Daoy (cell line): ENCODE measurements at regions not wholly inside any gene's neighbourhood (a gene's known extent, or its start where the extent isn't known, plus 50 kb on each side); places are given as distances from the start of the nearest gene placed in this dataset.

Experiments
- DNase-seq: peaks from one replicate; pipeline ENCODE4 v3.0.0-alpha.2; 2015; ENCODE audit warnings: low read depth

DNA sequence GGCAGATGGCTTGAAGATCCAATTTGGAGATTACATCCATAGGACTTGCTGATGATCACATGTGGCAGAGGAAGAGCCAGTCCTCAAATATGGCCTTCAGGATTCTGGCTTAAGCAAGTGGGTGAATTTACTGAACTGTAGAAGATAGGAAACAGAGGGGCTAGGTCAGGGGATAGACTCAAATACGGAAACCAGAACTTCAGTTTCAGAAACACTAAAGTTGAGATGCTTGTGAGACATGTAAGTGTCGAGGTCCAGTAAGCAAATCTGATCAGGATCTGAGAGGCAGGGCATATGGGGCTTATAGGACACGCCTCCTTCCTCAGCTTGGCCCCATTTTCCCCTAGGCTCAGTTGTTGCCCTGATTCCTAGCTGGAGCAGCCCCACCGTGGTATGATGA, 107.7 kb downstream of the LBH start:
- DNase-seq = no peak

DNA sequence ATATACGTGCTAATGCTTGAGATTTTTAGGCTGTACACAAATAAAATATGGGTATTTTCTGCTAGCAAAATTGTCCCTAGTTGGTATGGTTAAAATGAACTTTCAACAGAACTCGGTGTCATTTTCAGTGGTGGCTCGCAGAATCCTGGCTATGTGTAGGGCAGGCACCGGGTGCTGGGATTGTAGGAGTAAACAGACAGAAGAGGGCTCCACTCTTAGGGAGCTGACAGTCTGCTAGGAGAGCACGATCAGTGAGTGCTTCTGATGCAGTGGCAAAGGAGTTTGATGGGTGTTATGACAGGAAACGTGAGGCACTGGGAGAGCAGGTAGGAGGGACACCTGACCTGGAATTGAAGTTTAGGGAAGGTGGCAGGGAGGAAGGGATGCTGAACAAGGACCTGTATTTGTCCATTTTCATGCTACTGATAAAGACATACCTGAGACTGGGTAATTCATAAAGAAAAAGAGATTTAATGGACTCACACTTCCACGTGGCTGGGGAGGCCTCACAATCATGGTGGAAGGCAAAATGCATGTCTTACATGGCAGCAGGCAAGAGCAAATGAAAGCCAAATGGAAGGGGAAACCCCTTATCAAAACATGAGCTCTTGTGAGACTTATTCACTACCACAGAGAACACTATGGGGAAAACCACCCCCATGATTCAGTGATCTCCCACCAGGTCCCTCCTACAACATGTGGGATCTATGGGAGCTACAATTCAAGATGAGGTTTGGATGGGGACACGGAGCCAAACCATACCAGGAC, 105.4 kb upstream of the LCLAT1 start:
- DNase-seq = no peak

DNA sequence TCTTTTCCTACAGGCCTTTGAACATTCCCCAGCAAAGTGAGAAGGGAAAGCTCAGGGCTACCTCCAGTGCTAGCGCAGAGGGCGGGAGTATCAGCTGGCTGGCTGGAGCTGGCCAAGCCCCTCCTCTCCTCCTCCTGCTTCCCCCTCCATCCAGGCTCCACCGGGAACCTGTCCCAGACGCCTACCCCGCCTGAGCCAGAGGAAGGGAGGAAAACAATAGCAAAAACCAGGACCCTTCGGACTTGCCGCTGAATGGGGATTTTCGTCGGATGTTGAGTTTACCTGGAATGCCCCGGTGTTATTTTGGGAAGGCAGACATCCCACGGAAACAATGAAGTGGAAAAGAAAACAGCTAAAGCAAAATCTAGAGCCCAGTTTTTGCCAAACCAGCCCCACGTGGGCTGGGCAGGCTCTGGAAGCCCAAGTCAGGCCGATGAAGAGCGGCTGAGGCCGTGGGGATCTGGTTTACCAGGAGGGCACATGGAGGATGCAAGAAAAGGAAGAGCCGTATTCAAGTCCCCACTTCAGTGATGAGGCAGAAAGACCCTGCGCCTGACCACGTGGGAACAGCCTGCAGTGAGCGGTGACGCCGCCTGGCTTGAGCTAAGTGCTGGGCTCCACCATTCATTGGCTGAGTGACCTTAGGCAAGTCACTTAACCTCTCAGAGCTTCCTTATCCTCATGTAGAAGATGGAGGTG, 100.4 kb upstream of the LCLAT1 start:
- DNase-seq = no peak

DNA sequence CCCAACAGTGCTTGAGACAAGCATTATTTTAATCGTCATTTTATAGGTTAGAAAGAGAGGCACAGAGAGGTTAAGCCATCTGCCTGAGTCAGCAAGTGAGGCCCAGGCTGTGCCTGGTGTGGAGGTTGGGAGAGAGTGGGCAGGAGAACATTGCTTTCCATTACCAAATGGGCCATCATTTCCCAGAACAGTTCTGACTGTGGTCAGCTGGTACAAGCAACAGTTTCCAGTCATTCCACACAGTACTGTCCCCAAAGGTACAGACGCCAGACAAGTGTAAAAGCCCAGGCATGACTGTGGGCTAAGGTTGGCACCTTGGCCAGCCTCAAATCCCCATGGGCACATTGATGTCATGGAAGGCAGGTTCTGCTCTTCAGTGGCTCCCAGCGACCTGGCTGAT, 98.2 kb upstream of the LCLAT1 start:
- no peak for DNase-seq

DNA sequence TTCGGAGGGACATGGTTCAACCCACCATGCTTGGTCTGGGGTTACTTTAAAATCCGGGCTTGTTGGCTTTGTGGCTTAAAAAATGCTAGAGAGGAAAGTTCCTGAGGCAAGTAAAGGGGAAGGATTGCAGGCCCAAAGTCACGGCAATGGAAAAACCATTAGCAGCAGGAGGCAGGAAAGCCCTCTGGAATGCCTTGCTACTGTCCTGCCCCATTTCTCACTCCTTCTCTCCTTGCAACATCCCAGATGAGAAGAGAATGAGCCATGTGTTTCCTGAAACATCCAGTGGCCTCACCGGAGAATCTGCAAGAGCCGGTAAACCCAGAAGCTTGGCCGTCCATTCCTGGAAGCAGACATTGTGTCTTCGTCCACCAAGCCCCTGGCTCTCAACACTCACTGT, 97.4 kb upstream of the LCLAT1 start:
- no peak for DNase-seq

DNA sequence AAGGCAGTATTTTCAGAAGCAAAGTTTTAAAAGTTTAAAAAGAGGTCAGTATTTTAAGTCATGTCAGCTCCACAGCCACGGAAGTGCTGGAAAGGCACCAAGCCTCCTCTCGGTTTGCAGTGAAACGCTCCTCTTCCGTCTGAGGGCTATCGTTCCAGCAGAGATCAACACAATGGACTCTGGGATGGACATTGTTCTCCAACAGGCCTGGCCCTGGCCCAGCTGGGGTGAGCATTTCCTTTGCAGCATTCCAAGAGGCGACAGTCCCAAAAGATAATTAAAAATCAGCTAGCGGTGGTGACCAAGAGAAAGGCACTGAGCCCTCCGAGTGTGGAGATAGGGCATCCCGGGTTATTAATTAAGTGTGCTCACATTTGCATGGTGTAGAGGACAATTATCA, 95.9 kb upstream of the LCLAT1 start:
- DNase-seq = no peak

DNA sequence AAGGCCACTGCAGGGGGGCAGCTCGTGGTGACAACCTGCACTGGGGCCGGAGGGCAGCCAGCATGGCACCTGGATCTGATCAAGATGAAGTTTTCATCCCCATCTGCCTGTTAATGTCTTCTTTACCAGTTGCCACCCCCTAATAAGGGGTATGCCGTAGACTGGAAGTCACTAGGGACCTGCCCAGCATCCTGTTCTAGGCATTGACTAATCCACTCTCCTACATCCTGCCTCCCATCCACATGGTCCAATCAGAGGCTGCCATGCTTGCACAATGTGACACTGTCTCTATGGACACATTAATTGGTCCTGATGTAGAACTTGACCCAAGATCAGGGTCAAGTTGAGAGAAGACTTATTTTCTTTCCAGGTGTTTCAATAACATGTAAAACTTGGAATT, 95.1 kb upstream of the LCLAT1 start:
- no peak for DNase-seq

DNA sequence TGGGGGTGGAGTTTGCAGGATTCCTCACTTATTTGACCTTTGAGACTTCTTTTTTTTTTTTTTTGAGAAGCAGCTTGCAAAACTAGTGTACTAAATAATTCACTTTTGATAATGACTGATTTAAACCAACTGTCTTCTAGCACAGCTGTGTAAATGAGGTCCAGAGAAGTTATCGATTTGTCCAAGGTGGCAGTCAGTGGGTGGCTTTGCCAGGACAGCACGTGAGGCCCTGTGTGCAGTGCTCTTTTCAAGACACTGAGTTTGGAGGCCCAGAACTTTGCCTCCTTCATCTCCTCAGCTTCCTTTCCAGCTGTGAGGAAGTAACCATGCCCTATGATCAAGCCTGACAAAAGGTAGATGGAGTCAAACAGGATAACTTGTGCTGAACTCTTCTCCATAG, 92.9 kb upstream of the LCLAT1 start:
- DNase-seq = no peak

DNA sequence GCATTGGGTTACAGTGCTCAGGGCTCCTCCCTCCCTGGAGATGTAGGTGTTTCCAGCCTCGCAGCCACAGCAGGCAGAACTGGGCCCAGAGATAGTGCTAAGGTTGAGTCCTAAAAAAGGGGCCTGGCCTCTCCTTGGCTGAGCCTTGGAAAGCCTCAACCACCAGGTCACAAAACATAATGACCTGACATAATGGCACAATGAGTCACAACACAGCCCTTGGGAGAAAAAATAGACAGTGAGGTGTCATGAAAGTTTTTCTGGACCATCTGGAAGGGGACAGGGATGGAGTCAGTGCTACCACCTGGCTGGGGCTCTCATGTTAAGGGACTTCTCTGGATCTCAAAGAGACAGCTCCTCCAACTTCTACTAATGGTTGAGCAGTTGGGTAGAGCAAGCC, 92.4 kb upstream of the LCLAT1 start:
- no peak for DNase-seq

DNA sequence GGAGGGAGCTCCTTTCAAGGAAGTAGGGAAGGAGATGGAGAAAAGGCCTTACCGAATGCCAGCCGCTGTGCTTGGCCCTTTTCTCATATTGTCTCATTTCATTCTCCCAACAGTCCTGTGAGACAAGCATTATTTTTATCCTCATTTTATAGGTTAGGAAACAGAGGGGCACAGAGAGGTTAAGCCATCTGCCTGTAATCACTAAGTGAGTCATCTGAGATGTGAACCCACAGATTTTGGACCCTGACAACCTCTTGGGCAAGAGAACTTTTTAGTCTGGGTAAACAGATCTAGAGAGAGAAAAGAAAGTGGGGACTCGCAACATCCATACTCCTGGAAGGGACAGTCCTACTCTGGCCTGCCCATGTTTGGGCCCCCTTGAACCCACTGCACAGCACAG, 91.7 kb upstream of the LCLAT1 start:
- DNase-seq = no peak

DNA sequence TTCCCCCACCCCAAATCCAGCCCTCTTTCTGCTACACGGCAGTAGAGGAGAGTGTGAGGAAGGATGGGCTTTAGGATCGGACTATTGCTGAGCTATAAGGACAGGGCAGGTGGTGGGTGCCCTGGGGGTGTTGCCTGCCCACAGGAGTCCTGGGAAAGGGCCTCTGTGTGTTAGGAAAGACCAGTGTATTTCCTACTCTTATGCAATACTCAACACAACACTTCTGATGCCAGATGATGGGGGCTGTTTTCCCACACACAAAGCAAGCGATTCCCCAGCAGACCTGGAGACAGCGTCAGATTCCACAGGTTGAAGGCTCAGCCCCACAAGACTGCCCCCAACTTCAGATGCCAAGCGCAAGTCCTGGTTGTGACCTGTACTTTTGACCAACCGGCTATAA, 91.0 kb upstream of the LCLAT1 start:
- no peak for DNase-seq

DNA sequence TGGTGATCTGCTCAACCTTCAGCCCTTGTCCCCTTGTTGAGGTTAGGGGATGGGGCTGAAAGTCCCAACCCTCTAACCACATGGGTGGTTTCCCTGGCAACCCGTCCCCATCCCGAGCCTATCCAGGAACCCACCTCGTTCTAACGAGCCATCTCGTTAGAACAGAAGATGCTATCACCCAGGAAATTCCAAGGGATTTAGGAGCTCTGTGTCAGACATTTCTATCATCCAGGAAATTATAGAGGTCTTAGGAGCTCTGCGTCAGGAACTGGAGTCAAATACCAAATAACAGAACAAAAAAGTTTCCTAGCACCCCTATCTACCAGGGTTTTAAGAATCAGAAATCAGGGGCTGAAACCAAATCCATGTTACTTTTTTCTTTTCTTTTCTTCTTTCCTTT, 90.3 kb upstream of the LCLAT1 start:
- DNase-seq = no peak

DNA sequence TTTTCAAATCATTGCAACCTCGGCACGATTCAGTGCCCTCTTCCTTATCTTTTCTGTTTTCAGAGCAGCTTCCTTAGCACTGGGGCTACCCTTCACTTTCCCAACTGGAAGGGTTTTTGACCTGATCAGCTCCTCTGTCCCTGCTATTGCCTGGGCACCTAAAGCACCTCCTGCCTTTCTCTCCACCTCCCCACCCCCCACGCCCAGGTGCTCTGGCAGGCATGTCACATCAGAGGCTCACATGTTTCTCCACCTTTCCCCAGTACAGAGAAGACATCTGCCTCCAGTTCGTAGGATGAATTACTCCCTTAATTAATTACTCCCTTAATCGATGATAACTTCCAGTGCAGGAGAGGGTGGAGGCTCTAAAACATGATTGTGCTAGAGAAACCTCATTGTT, 88.7 kb upstream of the LCLAT1 start:
- DNase-seq = no peak

DNA sequence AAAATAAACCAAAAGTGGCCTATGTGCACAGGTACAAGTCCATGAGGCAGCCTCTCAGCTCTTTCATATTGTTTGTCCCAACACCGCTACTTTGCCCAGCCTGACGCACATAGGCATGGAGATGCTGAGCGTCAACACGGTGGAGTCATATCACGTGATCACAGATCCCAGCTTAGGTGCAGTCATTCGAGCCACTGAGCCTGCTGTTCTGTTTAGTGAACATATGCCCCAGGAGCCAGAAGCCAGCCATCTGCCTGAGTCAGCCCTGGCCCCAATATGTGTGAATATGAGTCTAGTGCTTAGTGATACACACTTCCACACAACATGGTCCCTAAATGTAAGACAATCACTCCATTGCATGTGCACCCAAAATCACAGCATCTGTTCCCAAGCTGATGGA, 88.2 kb upstream of the LCLAT1 start:
- DNase-seq = no peak

DNA sequence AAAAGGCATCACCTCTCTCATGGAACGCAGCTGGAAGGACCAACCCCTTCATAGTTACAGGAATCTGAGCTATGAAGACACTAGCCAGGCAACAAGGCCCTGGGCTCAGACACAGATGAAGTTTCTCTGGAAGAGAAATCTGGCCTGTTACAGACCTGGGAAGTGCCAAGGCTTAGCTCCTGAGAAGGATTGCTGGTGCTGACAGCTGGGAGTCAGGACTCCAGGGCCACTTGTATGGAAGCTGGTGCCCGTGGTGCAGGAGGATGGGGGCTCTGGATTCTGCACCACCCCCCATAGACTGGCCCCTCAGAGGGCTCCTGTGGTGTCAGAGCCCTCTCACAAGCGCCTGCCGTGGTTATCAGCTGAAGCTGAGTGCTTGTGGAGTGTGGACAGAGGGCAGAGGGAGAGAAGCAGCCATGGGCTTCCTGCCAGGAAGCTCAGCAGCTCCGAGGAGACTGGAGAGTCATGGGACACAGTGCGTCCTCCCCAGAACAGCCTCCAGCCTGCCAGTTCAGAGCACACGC, 87.3 kb upstream of the LCLAT1 start:
- DNase-seq = no peak

DNA sequence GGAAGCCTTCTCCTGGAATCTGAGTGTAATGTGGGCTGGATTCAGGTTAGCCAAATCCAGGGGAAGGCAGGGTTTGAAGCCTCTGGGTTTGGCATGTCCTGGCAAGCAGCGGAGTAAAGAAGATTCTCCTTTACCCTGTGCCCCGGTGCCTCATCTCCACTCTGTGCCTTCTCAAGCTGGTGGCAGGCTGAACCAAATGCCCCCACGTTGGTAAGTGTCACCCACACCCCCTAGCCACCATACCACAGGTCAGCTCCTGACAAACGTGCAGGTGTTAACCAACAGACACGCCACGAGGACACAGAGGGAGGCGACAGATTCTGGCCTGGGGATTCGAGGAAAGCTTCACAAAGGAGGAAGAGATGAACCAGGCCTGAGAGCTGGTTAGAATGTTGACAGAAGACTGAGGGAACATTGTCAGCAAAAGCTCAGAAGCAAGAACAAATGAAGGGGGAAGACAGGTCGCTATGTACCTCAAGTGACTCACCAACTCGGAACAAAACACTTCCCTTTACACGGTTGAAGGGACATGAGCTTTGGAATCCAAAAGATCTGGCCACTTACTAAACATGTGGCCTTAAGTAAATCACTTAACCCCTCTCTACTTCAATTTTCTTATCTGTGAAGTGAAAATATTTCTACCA, 85.2 kb upstream of the LCLAT1 start:
- peak; percentile 81 for DNase-seq

DNA sequence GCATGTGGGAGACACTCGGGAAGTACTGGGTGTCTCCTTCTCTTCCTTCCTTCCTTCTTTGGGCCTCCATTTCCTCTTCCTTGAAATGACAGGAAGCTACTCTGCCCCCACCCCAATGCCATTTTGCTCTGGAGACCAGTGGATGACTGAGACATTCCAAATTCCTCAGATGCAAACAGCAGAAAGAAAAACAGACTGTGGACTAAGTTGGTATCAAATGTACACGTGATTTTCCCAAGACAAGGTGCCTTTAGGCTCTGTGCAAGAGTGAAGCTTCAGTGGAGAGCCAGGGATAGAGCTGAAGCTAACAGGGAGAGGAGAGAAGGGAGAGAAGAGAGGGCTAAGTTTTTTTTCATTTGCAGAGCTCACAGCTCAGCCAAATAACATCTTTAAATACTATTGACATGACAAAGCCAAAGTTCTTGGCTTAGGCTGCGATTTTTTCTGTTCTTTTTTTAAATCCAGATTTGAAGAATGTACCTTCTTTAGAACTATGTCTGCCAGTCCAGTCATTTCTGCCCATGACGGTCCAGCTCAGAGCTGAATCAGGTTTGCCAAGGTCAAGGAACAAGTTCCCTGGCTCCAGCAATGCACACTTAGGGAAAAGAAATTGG, 84.5 kb upstream of the LCLAT1 start:
- peak; percentile 88 for DNase-seq

DNA sequence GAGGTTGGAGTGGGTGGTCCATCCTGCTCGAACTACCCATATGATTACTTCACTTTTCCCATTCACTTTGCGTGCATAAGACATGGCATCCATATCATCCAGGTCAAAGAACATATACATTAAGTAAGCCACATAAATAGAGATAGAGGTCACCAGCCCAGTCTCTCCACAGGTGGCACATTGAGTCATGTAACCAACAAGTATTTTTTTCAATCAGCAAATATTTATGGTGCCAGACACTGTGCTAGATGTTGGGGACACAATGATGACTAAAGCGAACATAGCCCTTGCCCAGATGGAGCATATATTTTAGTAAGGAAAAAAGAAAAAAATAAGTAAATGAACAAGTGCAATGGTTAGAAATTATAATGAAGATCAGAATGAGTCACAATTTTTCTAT, 83.6 kb upstream of the LCLAT1 start:
- DNase-seq = peak; percentile 62

DNA sequence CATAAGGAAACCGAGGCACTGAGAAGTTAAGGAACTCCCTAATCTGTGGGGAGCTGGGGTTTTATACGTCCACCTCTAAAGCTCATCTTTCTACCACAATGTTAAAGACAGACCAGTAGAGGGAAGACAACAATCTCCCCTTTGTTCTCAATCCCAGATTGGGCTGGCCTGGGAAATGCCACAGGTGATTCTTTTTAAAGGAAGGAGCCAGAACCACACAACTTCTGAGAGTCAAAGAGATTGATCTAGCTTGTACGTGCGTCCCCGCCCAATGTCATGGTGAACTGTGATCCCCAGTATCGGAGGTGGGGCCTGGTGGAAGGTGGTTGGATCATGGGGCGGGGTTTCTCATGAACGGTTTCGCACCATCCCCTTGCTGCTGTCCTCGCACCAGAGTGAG, 81.8 kb upstream of the LCLAT1 start:
- no peak for DNase-seq

DNA sequence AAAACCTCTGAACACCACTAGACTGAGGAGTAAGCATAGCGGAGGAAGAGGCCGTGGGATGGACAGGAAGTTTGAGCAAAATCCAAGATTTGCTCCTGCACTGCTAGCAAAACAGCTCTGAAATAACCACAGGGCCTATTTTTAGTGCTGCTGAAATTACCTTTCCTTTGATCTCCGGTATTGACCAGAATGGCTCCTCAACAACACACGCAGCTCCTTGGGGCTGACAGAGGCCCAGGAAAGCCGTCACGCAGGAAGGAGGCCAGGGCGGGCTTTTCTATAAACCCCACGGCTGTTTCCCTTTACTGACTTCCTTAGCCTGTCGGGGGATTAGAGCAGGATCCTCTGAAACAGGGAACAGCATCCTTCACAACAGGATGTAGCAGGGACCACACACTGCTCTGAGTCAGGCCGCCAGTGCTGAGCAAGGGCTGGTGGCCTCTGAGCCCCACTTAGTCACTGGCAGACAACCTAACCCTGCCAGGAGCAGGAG, 80.8 kb upstream of the LCLAT1 start:
- peak; percentile 81 for DNase-seq

DNA sequence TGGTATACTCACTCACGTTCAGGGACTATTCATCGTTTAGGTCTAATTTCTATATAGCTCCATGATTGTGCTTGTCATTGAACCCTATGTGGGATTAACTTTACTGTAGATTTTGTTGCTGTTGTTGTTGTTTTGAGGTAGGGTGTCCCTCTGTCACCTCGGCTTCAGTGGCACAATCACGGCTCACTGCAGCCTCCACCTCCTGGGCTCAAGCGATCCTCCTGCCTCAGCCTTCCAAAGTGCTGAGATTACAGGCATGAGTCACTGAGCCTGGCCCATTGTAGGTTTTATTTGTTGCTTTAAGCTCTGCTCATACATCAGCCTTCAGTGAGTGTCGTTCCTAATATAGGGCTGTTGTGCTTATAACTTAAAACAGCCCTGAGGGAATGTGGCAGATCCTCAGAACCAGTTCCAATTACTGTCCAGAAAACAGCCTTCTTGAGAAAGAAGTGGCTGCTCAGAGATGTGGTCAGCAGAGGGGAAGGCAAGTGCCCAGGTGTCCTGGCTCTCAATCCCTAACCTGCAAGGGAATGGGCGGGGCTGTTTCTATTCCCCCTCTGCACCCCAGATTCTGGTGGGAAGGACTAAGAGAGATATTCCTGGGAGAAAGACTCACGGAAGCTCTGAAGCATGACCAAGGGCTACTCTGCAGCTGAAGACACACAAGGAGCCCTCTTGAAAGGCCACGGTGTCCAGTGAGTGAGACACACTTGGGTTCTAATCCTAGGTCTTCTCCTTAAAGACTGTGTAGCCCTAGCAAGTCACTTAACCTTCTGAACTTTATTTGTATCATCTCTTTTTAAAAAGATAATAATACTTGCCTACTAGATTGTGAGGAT, 79.6 kb upstream of the LCLAT1 start:
- no peak for DNase-seq
